ENCODE measurements at regions not wholly inside any gene's neighbourhood (a gene's known extent, or its start where the extent isn't known, plus 50 kb on each side); places are given as distances from the start of the nearest gene placed in this dataset.

- no peak for TF ChIP-seq CTCF (IDR thresholded peaks at IDR 0.05)
- TF ChIP-seq POLR2A (IDR thresholded peaks at IDR 0.05) = no peak
Observed at GRCh38 chr3:76827701-76828226, 212.1 kb upstream of the ROBO2 start.
